ENCODE measurements at regions not wholly inside any gene's neighbourhood (a gene's known extent, or its start where the extent isn't known, plus 50 kb on each side); places are given as distances from the start of the nearest gene placed in this dataset.

GRCh38 chr13:63199508-63199907, 1783.9 kb upstream of the PCDH20 start:
- Histone ChIP-seq H3K9me1 (replicated peaks; ENCODE audit: control insufficient read depth, extremely low read depth, insufficient read depth, low read length) (no peaks in the 10 kb centered on the region), H2AFZ (ENCODE audit: low read depth, low read length) (no peak overlapping the region), H3K27me3 (ENCODE audit: control insufficient read depth in 2 of 2, insufficient read depth in 2 of 2, low read length in 2 of 2) (no peaks in the 10 kb centered on the region), H3K4me2 (ENCODE audit: insufficient read depth, low read length) (no peak overlapping the region), H3K79me2 (ENCODE audit: control insufficient read depth, insufficient read depth, low read length) (no peaks in the 10 kb centered on the region), H3K4me1 (ENCODE audit: control insufficient read depth, extremely low read depth, insufficient read depth, low read length) (no peaks in the 10 kb centered on the region), H3K9ac (replicated peaks; ENCODE audit: extremely low read depth, insufficient read depth, low read length) (no peak overlapping the region), H3K36me3 (ENCODE audit: control insufficient read depth in 2 of 2, extremely low read depth in 1 of 2, insufficient read depth in 2 of 2, low read length in 2 of 2) (no peaks in the 10 kb centered on the region), H3K27ac (ENCODE audit: insufficient read depth, low read depth, low read length) (no peak overlapping the region), H3K9me3 (replicated peaks; ENCODE audit: control insufficient read depth, insufficient read depth, low read length) (no peaks in the 10 kb centered on the region), H3K4me3 (replicated peaks in 1 of 3; ENCODE audit: insufficient read depth in 1 of 3, low read depth in 1 of 3, low read length in 3 of 3) (no peak overlapping the region), H4K20me1 (replicated peaks; ENCODE audit: control insufficient read depth, extremely low read depth, insufficient read depth, low read length) (no peaks in the 10 kb centered on the region)
- intact Hi-C loops (cut with micrococcal nuclease), result no loop called here
- FAIRE-seq (no peak), DNase-seq (ENCODE audit: low read depth, low spot score) (no peak)
- no TSS peak for BruUV-seq (replicated peaks)
- dilution Hi-C loops (cut with MboI; ENCODE audit: extremely low pct_ligation_motif_present, low sequenced_read_pairs), result no loop called here
- no peak for TF ChIP-seq JUN (IDR thresholded peaks at IDR 0.05; ENCODE audit: borderline replicate concordance, insufficient read depth, insufficient read length, low read depth)
- CTCF ChIA-PET, result no interaction called here
- POLR2A ChIA-PET, result no interaction called here

GRCh38 chr13:63198071-63198470, 1782.4 kb upstream of the PCDH20 start:
- FAIRE-seq, result no peak
- dilution Hi-C loops (cut with MboI; ENCODE audit: extremely low pct_ligation_motif_present, low sequenced_read_pairs) (no loop called here), intact Hi-C loops (cut with micrococcal nuclease) (no loop called here)
- H3K9ac ChIP-seq (replicated peaks; ENCODE audit: extremely low read depth, insufficient read depth, low read length), result no peak overlapping the region
- no peak for TF ChIP-seq JUN (IDR thresholded peaks at IDR 0.05; ENCODE audit: borderline replicate concordance, insufficient read depth, insufficient read length, low read depth)
- no peak for TF ChIP-seq FOS (IDR thresholded peaks at IDR 0.05; ENCODE audit: borderline replicate concordance, insufficient read depth, low read length)
- no peak for TF ChIP-seq CTCF (IDR thresholded peaks at IDR 0.05; ENCODE audit: extremely low read depth in 1 of 2, insufficient read depth in 1 of 2, low read depth in 1 of 2, low read length in 2 of 2)
- CTCF ChIA-PET, result no interaction called here
- no peaks in the 10 kb centered on the region for H3K27me3 ChIP-seq (ENCODE audit: control insufficient read depth in 2 of 2, insufficient read depth in 2 of 2, low read length in 2 of 2)
- H3K9me3 ChIP-seq (replicated peaks; ENCODE audit: control insufficient read depth, insufficient read depth, low read length), result no peaks in the 10 kb centered on the region
- no TSS peak for BruUV-seq (replicated peaks)
- H3K9me1 ChIP-seq (replicated peaks; ENCODE audit: control insufficient read depth, extremely low read depth, insufficient read depth, low read length), result no peaks in the 10 kb centered on the region
- no peak overlapping the region for H3K4me2 ChIP-seq (ENCODE audit: insufficient read depth, low read length)
- H3K79me2 ChIP-seq (ENCODE audit: control insufficient read depth, insufficient read depth, low read length), result no peaks in the 10 kb centered on the region
- H3K4me3 ChIP-seq (replicated peaks in 1 of 3; ENCODE audit: insufficient read depth in 1 of 3, low read depth in 1 of 3, low read length in 3 of 3), result no peak overlapping the region
- DNase-seq (ENCODE audit: low read depth, low spot score), result no peak
- POLR2A ChIA-PET, result no interaction called here
- no peaks in the 10 kb centered on the region for H3K36me3 ChIP-seq (ENCODE audit: control insufficient read depth in 2 of 2, extremely low read depth in 1 of 2, insufficient read depth in 2 of 2, low read length in 2 of 2)
- H3K4me1 ChIP-seq (ENCODE audit: control insufficient read depth, extremely low read depth, insufficient read depth, low read length), result no peaks in the 10 kb centered on the region
- no peak overlapping the region for H3K27ac ChIP-seq (ENCODE audit: insufficient read depth, low read depth, low read length)
- H2AFZ ChIP-seq (ENCODE audit: low read depth, low read length), result no peak overlapping the region
- H4K20me1 ChIP-seq (replicated peaks; ENCODE audit: control insufficient read depth, extremely low read depth, insufficient read depth, low read length), result no peaks in the 10 kb centered on the region

Data from endothelial cell of umbilical vein (primary cell).